HepG2 (cell line): ENCODE measurements at regions not wholly inside any gene's neighbourhood (a gene's known extent, or its start where the extent isn't known, plus 50 kb on each side); places are given as distances from the start of the nearest gene placed in this dataset.
A peak's percentile ranks its signal among the peaks of the same experiment; 100 is the strongest.

Experiments
- ATAC-seq: fragments of 200-7000 bp; cut with Tn5 transposase; 3 replicates; pipeline ENCODE4 v1.9.1; 2020; ENCODE audit warnings: mild to moderate bottlenecking, moderate library complexity
- BruUV-seq: library from RNA; stranded (reverse); fragments of 400-500 nt; replicated peaks from 2 replicates; lab custom pipeline; 2021; lab: Mats Ljungman, UMichigan
- CTCF ChIA-PET: fragments of 300-600 bp; formaldehyde crosslinking; extraction: SDS; loops from one replicate; lab custom pipeline; 2021; ENCODE audit warnings: low total read pairs, inconsistent platforms, low intra/inter-chr PET ratio; lab: Yijun Ruan, JAX
- POLR2A ChIA-PET: fragments of 350-600 bp; sonication (Branson Sonifier 250); formaldehyde crosslinking; loops from one replicate; lab custom pipeline; 2020; ENCODE audit warnings: antibody characterized with exemption, inconsistent platforms; lab: Yijun Ruan, JAX
- DNase-seq: peaks from one replicate; pipeline ENCODE4 v3.0.0-alpha.2; 2015; ENCODE audit warnings: low spot score
- FAIRE-seq: peaks from 3 replicates; lab custom pipeline; 2011; peaks lifted over from hg19 to GRCh38; lab: Jason Lieb, UNC
- H2AFZ ChIP-seq: one replicate; pipeline ENCODE4 v1.6.1; 2011; ENCODE audit warnings: low read length, inconsistent platforms
- H3K27ac ChIP-seq: fragments of 300-600 bp; 3 replicates; pipeline ENCODE4 v1.8.0; 2011; ENCODE audit warnings: mixed run types, mild to moderate bottlenecking, mixed read lengths, low read length, inconsistent platforms; ENCODE audit not compliant: insufficient read depth; ENCODE audit errors: extremely low read length
- H3K27me3 ChIP-seq, 2 experiments: fragments of 200-600 bp in 1 of 2; 2 replicates in 1 of 2; 3 replicates in 1 of 2; pipeline versions ENCODE4 v1.6.0 to v1.8.0; 2011; ENCODE audit warnings: low read length in 2 of 2, mild to moderate bottlenecking in 2 of 2, moderate library complexity in 2 of 2, inconsistent platforms in 1 of 2; ENCODE audit not compliant: insufficient read depth in 2 of 2, control insufficient read depth in 1 of 2
- H3K36me3 ChIP-seq, 2 experiments: fragments of 200-600 bp in 1 of 2; replicated peaks in 1 of 2; 2 replicates in 1 of 2; 3 replicates in 1 of 2; pipeline versions ENCODE4 v1.5.1 to v1.8.0; 2011; ENCODE audit warnings: low read length in 2 of 2, inconsistent platforms in 1 of 2; ENCODE audit not compliant: insufficient read depth in 2 of 2, control insufficient read depth in 1 of 2
- H3K4me1 ChIP-seq: 2 replicates; pipeline ENCODE4 v1.5.1; 2012; ENCODE audit warnings: low read length, inconsistent platforms; ENCODE audit not compliant: insufficient read depth
- H3K4me2 ChIP-seq: 2 replicates; pipeline ENCODE4 v1.6.0; 2011; ENCODE audit warnings: low read depth, low read length, inconsistent platforms
- H3K4me3 ChIP-seq, 3 experiments: fragments of 200-600 bp in 1 of 3; sonication (generic), shearing (Covaris generic) in 1 of 3; replicated peaks in 1 of 3; 2 replicates each; pipeline ENCODE4 v1.5.1; 2011 to 2016; ENCODE audit warnings: low read length in 3 of 3, inconsistent platforms in 2 of 3, low read depth in 2 of 3, mild to moderate bottlenecking in 2 of 3, control low read depth in 1 of 3, mixed read lengths in 1 of 3; ENCODE audit not compliant: insufficient read depth in 1 of 3
- H3K79me2 ChIP-seq: one replicate; pipeline ENCODE4 v1.6.1; 2011; ENCODE audit warnings: low read length, inconsistent platforms; ENCODE audit not compliant: insufficient read depth
- H3K9ac ChIP-seq: 2 replicates; pipeline ENCODE4 v1.6.0; 2011; ENCODE audit warnings: mild to moderate bottlenecking, low read depth, low read length, inconsistent platforms; ENCODE audit not compliant: insufficient read depth
- H3K9me3 ChIP-seq: 2 replicates; pipeline ENCODE4 v1.5.1; 2012; ENCODE audit warnings: mild to moderate bottlenecking, low read length
- H4K20me1 ChIP-seq: 2 replicates; pipeline ENCODE4 v1.6.0; 2011; ENCODE audit warnings: inconsistent platforms, mild to moderate bottlenecking, low read length, moderate library complexity; ENCODE audit not compliant: insufficient read depth
- ZNF280D ChIP-seq: sonication (generic); formaldehyde crosslinking; IDR thresholded peaks from 2 replicates; pipeline ENCODE4 v1.5.1; 2020; ENCODE audit warnings: mild to moderate bottlenecking, missing genetic modification reagents
- WGBS: methylation state at CpG from one replicate; pipeline ENCODE4 v1.1.6; 2017; ENCODE audit warnings: low lambda C conversion rate; 5-methylcytosine and 5-hydroxymethylcytosine counted together
- in situ Hi-C: cut with HindIII; loops from 2 replicates; pipeline ENCODE4 v1.10.0; 2017; ENCODE audit warnings: low pct_unique_long_range_greater_than_20kb; ENCODE audit not compliant: extremely low pct_ligation_motif_present
- intact Hi-C: fragments of 100-400 bp; cut with micrococcal nuclease; formaldehyde crosslinking; loops from one replicate; pipeline ENCODE4 v1.10.0; 2022; ENCODE audit not compliant: unreplicated experiment
- TF ChIP-seq, protein P1 (sequence below): sonication (generic); formaldehyde crosslinking; IDR thresholded peaks from 2 replicates; pipeline ENCODE4 v1.5.0; 2020; ENCODE audit warnings: mild to moderate bottlenecking, missing genetic modification reagents, moderate library complexity

DNA sequence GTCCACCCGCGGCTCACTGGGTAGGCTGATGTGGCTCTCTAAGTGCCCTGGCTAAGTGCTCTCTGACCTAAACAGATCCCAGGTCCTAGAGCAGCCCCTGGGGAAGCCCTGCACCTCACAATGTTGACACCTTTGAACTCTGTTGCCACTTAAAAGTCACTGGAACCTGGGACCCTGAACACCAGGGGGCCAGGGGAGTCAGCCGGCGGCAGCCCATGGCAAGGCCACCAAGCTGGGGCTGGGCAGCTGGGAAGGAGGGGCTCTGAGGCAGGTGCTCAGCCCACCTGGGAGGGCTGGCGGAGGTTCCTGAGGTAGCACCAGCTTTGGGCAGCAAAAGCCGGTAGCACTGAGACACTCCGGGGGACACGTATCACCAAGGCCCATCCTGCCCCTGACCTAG lies 129.0 kb downstream of the CHSY1 start:
- ATAC-seq (no peak), FAIRE-seq (no peak), DNase-seq (no peak)
- Histone ChIP-seq H3K9me3 (no peaks in the 10 kb centered on the region), H3K4me1 (peaks cover 54% of the 10 kb centered on the region), H3K27me3 (peaks cover 4 to 33% of the 10 kb centered on the region in 2 experiments; a peak in 3 of 5 replicates), H3K9ac (no peak overlapping the region), H3K27ac (no peak overlapping the region), H2AFZ (no peak overlapping the region), H3K4me3 (no peak overlapping the region), H3K36me3 (no peaks in the 10 kb centered on the region), H3K4me2 (no peak overlapping the region; the same call in 1 of the 2 replicates), H3K79me2 (no peaks in the 10 kb centered on the region), H4K20me1 (no peaks in the 10 kb centered on the region)
- TF ChIP-seq ZNF280D (CRISPR knock-in tag) = no peak
- TF ChIP-seq, protein P1, sequence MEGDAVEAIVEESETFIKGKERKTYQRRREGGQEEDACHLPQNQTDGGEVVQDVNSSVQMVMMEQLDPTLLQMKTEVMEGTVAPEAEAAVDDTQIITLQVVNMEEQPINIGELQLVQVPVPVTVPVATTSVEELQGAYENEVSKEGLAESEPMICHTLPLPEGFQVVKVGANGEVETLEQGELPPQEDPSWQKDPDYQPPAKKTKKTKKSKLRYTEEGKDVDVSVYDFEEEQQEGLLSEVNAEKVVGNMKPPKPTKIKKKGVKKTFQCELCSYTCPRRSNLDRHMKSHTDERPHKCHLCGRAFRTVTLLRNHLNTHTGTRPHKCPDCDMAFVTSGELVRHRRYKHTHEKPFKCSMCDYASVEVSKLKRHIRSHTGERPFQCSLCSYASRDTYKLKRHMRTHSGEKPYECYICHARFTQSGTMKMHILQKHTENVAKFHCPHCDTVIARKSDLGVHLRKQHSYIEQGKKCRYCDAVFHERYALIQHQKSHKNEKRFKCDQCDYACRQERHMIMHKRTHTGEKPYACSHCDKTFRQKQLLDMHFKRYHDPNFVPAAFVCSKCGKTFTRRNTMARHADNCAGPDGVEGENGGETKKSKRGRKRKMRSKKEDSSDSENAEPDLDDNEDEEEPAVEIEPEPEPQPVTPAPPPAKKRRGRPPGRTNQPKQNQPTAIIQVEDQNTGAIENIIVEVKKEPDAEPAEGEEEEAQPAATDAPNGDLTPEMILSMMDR (CRISPR knock-in tag) = peak; percentile 21; the same call in 1 of the 2 replicates
- intact Hi-C loops (loop anchor here (10.0 kb wide), 1 partner anchor 132 kb away; the partner anchor contains the start of gene CHSY1), in situ Hi-C loops (no loop called here)
- 65% methylated on average over 5 of the region's 8 CpGs for whole genome bisulfite sequencing
- CTCF ChIA-PET = no interaction called here
- POLR2A ChIA-PET = no interaction called here
- no TSS peak for BruUV-seq
